SU-DHL-6 (cell line): ENCODE measurements at regions not wholly inside any gene's neighbourhood (a gene's known extent, or its start where the extent isn't known, plus 50 kb on each side); places are given as distances from the start of the nearest gene placed in this dataset.

ENCODE experiments used
- H2AFZ ChIP-seq: fragments of 200-600 bp; sonication (generic); 2 replicates; pipeline ENCODE4 v1.6.1; 2014; ENCODE audit warnings: low read depth, mild to moderate bottlenecking, moderate library complexity, mixed read lengths, antibody characterized with exemption, low read length; ENCODE audit not compliant: severe bottlenecking
- H3F3A ChIP-seq: fragments of 200-600 bp; shearing (Covaris generic); 2 replicates; pipeline ENCODE4 v1.6.0; 2016; ENCODE audit warnings: antibody characterized with exemption, mild to moderate bottlenecking; ENCODE audit not compliant: insufficient read depth
- H3K27ac ChIP-seq: fragments of 200-600 bp; sonication (generic); 2 replicates; pipeline ENCODE4 v1.5.1; 2016; ENCODE audit warnings: low read depth, mild to moderate bottlenecking, low read length, moderate library complexity, mixed read lengths
- H3K27me3 ChIP-seq: fragments of 200-600 bp; sonication (generic), shearing (Covaris generic); 2 replicates; pipeline ENCODE4 v1.6.0; 2014; ENCODE audit warnings: mild to moderate bottlenecking, low read length
- H3K36me3 ChIP-seq: fragments of 200-600 bp; sonication (generic); 2 replicates; pipeline ENCODE4 v1.6.1; 2014; ENCODE audit warnings: mild to moderate bottlenecking, low read length, mixed read lengths
- H3K4me2 ChIP-seq: fragments of 300-600, 200-600 bp; shearing (Covaris generic), sonication (generic); 2 replicates; pipeline ENCODE4 v1.6.0; 2014; ENCODE audit warnings: low read length, low read depth, mild to moderate bottlenecking; ENCODE audit not compliant: poor library complexity, severe bottlenecking
- H3K4me3 ChIP-seq: fragments of 200-600 bp; sonication (generic); 2 replicates; pipeline ENCODE4 v1.5.1; 2014; ENCODE audit warnings: antibody characterized with exemption, low read length, mild to moderate bottlenecking, mixed read lengths; ENCODE audit not compliant: insufficient read depth, poor library complexity, severe bottlenecking
- H3K79me2 ChIP-seq: fragments of 200-600 bp; sonication (generic); 2 replicates; pipeline ENCODE4 v1.6.1; 2014; ENCODE audit warnings: mild to moderate bottlenecking, low read length, moderate library complexity; ENCODE audit not compliant: insufficient read depth
- H3K9ac ChIP-seq: fragments of 200-600 bp; sonication (generic); 2 replicates; pipeline ENCODE4 v1.7.0; 2014; ENCODE audit warnings: mild to moderate bottlenecking, low read length
- H3K9me2 ChIP-seq: fragments of 200-600 bp; sonication (generic); replicated peaks from 2 replicates; pipeline ENCODE4 v1.6.1; 2014; ENCODE audit warnings: low read length; ENCODE audit not compliant: insufficient read depth
- H3K9me3 ChIP-seq: fragments of 200-600 bp; sonication (generic); 2 replicates; pipeline ENCODE4 v1.6.1; 2014; ENCODE audit warnings: low read length, mixed read lengths; ENCODE audit not compliant: insufficient read depth
- H4K20me1 ChIP-seq: fragments of 200-600 bp; sonication (generic); 2 replicates; pipeline ENCODE4 v1.6.1; 2014; ENCODE audit warnings: low read depth, mild to moderate bottlenecking, antibody characterized with exemption, low read length, moderate library complexity, mixed read lengths
- CTCF ChIP-seq: fragments of 200-600 bp; sonication (generic); IDR thresholded peaks from one replicate; pipeline ENCODE4 v1.5.1; 2017; ENCODE audit warnings: antibody characterized with exemption, mild to moderate bottlenecking, low read length, moderate library complexity; ENCODE audit not compliant: insufficient read depth, poor library complexity, severe bottlenecking
- EZH2phosphoT487 ChIP-seq: fragments of 200-600 bp; sonication (generic), shearing (Covaris generic); conservative IDR thresholded peaks from 2 replicates; pipeline ENCODE4 v1.6.1; 2018; ENCODE audit warnings: mild to moderate bottlenecking, antibody characterized with exemption, low read length, moderate library complexity, mixed read lengths

DNA sequence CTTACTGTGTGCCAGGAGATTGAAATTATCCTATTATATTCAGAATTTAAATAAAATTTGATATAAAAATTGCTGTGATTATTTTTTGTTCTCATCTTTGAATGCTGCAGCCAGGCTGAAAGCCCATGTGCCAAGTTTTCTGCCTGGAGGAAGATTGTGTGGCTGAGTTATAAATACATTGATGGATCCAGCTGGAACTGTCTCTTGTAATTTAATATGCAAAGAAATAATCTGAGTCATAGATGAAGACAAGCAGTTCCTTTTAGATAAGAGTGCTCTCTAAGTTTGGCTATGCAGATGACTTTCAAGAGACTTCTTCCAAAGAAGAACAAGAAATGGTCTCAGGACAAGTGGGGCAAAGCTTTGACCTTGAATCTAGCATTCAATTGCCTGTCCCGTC is 871.0 kb downstream of the CDH11 start:
- Histone ChIP-seq H3K27ac (no peak overlapping the region), H3K36me3 (no peaks in the 10 kb centered on the region), H3K4me2 (no peak overlapping the region), H3K9me2 (no peaks in the 10 kb centered on the region), H3K79me2 (no peaks in the 10 kb centered on the region), H3K9ac (no peak overlapping the region), H2AFZ (no peak overlapping the region), H3K27me3 (no peaks in the 10 kb centered on the region), H3K4me3 (no peak overlapping the region), H3F3A (no peaks in the 10 kb centered on the region), H3K9me3 (no peaks in the 10 kb centered on the region), H4K20me1 (no peaks in the 10 kb centered on the region)
- TF ChIP-seq CTCF (no peak), EZH2phosphoT487 (no peak)

DNA sequence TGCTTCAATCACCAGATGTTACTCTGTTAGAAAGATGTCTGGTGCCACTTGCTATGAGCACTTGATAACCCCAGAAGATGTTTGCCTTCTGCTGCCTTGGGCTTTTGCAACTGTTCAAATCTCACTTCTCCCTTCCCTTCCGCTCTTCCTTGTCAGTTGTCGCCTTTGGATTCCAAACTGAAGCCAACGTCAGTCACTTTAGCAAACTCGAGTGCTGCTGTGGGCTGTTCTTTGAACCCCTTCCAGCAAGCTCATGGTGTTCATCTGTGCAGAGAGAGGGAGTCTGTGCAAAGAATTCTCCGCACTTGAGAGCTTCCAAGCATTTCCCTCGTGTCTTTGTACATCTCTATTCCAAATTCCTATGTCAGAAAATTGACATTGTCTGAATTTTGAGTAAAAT is 879.4 kb downstream of the CDH11 start:
- Histone ChIP-seq H3K27ac (no peak overlapping the region), H3K9me3 (no peaks in the 10 kb centered on the region), H3F3A (no peaks in the 10 kb centered on the region), H4K20me1 (no peaks in the 10 kb centered on the region), H3K79me2 (no peaks in the 10 kb centered on the region), H3K4me2 (no peak overlapping the region), H3K27me3 (no peaks in the 10 kb centered on the region), H3K4me3 (no peak overlapping the region), H2AFZ (no peak overlapping the region), H3K36me3 (no peaks in the 10 kb centered on the region), H3K9ac (no peak overlapping the region), H3K9me2 (no peaks in the 10 kb centered on the region)
- TF ChIP-seq CTCF: no peak
- no peak for TF ChIP-seq EZH2phosphoT487

- no peak overlapping the region for H3K4me2 ChIP-seq
- TF ChIP-seq CTCF (no peak), EZH2phosphoT487 (no peak)
- no peaks in the 10 kb centered on the region for H3K9me2 ChIP-seq
- no peaks in the 10 kb centered on the region for H3K27me3 ChIP-seq
- H4K20me1 ChIP-seq: no peaks in the 10 kb centered on the region
- H3K36me3 ChIP-seq: no peaks in the 10 kb centered on the region
- no peak overlapping the region for H2AFZ ChIP-seq
- H3K4me3 ChIP-seq: no peak overlapping the region
- no peaks in the 10 kb centered on the region for H3F3A ChIP-seq
- no peak overlapping the region for H3K27ac ChIP-seq
- H3K9ac ChIP-seq: no peak overlapping the region
- no peaks in the 10 kb centered on the region for H3K9me3 ChIP-seq
- H3K79me2 ChIP-seq: no peaks in the 10 kb centered on the region
Observed at GRCh38 chr16:64240586-64240985, 881.3 kb downstream of the CDH11 start.

DNA sequence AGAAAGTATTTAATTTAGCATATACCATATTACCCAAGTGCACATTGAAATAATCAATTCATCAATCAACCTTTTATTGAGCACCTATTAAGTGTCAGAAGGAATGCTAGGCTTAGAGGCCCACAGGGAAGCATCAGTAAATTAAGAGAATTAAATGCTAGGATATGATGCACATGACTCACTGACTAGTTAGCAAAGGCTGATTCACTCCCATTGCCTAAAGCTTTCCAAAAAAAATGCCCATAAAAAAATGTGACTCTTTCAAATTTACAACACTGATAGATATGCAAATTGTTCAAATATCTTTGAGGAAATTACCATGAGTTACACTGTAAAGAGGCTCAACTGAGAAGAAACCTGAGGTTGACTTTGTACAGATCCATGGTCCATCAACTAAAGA is 883.3 kb downstream of the CDH11 start:
- H3K27ac ChIP-seq: no peak overlapping the region
- H3K36me3 ChIP-seq: no peaks in the 10 kb centered on the region
- no peak overlapping the region for H3K4me2 ChIP-seq

More for the DNA sequence above, 883.3 kb downstream of the CDH11 start:
- Histone ChIP-seq H4K20me1 (no peaks in the 10 kb centered on the region), H3K9ac (no peak overlapping the region), H2AFZ (no peak overlapping the region), H3K79me2 (no peaks in the 10 kb centered on the region), H3K27me3 (no peaks in the 10 kb centered on the region), H3F3A (no peaks in the 10 kb centered on the region), H3K9me2 (no peaks in the 10 kb centered on the region), H3K4me3 (no peak overlapping the region), H3K9me3 (no peaks in the 10 kb centered on the region)
- no peak for TF ChIP-seq CTCF
- TF ChIP-seq EZH2phosphoT487: no peak
